HG02885 (cell line): ENCODE measurements at regions not wholly inside any gene's neighbourhood (a gene's known extent, or its start where the extent isn't known, plus 50 kb on each side); places are given as distances from the start of the nearest gene placed in this dataset.

ENCODE experiments used
- ATAC-seq: cut with Tn5 transposase; IDR thresholded peaks from one replicate; pipeline ENCODE4 v1.9.1; 2021; ENCODE audit warnings: mild to moderate bottlenecking; ENCODE audit not compliant: unreplicated experiment, poor library complexity

DNA sequence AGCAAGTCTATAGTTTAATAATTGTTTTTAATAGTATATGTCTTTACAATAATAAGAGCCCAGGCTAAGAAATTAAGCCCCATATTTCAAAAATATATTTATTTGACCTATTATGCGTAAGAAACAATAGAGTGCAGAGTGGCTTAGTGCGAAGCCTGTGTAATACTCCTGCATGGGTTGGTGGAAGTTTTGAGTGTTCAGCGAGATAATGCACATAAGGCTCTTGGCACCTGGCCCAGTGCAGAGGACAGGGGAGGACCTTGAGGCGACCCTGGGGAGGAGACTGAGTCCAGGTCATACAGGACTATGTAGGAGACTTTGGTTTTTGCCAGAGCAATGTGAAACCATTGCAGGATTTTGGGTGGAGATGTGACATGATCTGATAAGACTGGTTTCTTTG lies 132.4 kb upstream of the ST6GAL2 start:
- no peak for ATAC-seq

DNA sequence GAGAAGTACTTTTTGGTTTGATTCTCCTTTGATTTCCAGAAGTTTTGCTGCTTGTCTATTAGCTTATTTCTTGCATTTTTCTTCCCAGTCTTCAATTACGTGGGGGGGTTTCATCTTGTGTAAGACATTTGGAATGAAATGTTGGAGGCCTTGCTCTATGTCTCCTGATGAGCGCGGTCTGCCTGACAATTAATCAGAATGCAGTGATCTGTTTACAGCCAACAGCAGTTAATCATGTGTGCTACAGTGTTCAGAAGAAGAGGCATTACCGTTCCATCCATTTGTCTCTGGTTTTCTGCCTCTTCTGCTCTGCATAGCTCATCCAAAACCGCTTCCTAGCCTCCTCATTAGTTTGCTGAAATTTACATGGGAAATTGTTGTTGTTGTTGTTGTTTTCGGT lies 134.4 kb upstream of the ST6GAL2 start:
- ATAC-seq = no peak

DNA sequence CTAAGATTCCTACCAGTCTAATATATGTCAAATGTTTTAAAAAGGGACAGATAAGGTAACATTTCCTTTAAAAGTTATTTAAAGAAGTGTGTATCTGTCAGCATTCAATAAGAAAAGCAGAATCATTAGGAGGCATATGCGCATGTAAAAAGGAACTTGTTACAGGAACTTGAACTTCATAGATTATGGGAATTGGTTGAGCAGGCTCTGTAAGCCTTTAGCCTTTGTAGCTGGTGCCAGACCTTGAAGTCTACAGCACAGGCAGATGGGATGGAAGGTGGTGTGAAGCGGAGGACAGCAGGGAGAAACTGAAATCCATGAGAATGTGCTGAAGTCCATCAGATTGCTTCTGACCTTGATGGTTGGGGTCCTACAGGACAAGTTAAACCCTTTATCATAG lies 138.3 kb upstream of the ST6GAL2 start:
- ATAC-seq = no peak

DNA sequence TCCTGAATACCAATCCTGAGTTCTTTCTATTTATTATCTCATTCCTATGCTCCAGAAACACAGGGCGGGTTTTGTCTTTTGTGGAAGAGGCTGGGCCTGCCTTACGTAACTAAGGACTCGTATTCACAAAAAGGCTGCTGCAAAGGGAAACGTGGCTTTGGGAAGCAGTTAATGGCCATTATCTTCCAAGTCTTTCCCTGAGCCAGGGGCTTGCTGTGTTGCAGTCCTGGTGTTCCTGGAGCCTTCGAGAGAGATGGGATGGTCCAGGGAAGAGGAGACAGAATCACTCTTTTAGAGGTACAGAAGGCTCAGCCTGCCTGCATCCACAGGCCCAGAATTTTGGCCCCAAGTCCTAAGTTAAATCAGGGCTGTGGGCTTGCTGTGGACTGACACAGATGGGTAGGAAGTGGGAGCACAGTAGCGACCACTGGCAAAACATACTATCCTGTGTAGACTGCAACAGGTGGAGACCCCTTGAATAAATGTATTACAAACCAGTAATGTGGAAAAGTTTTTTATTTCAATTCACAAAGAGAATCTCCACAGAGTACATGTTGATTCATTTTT lies 139.4 kb upstream of the ST6GAL2 start:
- no peak for ATAC-seq

DNA sequence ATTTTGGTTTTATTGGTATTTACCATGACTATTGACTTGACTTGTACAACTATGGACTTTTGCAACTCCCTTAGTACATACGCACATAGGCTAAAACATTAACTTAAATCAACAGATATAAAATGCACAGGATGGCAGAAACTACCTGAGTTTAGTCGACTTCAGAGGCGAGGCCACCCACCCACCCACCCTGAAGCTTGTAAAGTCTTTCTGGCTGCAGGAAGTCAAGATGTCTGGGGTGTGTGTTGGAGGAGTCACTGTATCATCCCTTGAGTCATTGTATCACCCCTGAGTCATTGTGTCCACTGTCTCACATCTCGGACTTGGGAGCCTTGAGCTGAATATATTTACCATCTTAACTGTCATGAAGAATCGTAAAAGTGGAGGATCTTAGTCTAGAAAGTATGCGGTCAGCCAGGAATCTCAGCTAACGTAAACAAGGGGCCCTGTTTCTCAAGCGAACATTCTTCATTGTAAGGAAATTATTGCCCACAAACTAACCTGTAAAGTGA lies 140.0 kb upstream of the ST6GAL2 start:
- ATAC-seq = no peak

DNA sequence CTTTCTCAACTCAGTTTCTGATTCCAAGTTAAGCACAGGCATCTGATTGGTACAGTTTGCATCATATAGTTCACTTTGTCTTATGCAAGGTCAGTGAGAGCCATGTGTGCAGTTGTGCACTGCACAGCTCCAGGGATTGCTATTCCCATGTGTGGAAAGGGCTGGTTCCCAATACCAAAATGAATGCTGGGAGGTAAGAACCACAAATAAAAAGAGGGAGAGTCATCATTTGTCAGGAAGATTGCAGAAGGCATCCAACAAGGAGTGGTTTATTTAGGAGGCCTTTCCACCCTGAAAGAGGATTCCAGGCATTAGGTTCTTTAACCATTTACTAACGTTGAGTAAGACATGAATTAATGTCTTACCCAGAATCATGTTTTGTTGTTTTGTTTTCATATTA lies 141.2 kb upstream of the ST6GAL2 start:
- no peak for ATAC-seq

DNA sequence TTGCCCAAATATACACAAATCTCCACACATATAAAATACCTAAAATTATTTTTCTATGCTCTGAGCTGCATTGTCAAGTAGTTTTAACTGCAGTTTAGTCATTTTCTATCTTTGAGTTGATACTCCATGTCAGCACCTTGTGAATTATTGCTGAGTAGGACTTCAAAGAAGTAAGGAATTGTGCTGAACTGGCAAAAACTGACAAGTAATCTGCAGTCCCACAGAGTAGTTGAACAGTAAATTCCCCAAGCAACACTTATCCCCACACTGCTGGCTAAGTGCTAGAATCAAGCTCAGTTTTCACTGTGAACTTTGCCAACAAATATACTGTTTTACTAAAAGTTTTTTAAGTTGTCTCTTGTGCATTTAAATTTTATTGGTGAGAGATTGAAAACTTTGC lies 141.8 kb upstream of the ST6GAL2 start:
- ATAC-seq = no peak

DNA sequence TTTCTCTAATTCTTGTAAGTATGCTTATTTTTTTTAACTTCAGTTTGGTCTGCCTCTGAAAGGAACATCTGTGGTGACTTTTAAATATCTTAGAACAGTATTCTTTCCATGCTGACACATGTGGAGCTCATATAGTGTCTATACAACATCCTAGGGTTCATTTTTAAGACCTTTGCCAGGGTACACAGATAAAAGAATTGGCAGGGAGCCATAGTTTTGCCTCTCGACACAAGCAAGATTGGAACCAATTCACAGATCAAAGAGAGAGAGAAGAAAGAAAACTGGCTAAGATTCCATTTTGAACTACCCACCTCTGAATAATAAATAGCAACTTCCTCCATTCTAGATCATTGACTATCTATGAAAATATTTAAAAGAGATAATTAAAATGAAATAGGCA lies 142.7 kb upstream of the ST6GAL2 start:
- no peak for ATAC-seq

DNA sequence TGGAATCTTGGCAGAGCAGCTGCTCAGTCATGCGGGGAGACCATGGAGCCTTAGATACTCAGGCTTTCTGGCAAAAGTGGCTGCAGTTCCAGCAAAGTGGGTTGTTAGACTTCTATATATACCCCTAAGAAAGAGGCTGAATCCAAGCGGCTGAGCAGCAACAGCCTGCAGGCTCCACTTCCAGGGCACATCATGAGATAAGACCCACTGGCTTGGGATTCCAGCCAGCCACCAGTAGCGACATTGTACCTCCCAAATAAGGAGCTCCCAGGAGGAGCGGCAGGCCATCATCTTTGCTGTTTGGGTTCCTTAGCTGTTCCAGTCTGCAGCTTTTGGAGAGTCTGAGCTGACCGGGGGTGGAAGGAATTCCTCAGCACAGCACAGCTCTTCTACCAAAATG lies 150.3 kb upstream of the ST6GAL2 start:
- ATAC-seq = no peak

DNA sequence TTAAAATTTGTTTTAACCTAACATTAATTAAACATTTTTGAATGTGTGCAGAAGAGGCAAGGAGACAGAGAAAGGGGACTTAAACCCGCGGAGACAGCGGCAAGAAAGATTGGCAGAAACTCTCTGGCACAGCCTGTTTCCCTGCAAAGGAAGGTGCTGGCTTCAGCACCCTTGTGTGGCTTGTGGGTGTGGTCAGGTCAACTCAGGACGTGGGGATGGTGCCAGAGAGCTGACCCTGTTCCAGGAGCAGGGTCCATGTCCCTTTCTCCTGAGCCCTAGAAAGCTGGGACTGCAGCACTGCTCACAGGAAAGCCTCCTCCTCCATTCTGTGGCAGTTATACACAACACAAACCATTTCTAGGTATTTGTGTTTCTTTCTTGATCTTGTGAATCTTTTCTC lies 176.2 kb upstream of the ST6GAL2 start:
- no peak for ATAC-seq

DNA sequence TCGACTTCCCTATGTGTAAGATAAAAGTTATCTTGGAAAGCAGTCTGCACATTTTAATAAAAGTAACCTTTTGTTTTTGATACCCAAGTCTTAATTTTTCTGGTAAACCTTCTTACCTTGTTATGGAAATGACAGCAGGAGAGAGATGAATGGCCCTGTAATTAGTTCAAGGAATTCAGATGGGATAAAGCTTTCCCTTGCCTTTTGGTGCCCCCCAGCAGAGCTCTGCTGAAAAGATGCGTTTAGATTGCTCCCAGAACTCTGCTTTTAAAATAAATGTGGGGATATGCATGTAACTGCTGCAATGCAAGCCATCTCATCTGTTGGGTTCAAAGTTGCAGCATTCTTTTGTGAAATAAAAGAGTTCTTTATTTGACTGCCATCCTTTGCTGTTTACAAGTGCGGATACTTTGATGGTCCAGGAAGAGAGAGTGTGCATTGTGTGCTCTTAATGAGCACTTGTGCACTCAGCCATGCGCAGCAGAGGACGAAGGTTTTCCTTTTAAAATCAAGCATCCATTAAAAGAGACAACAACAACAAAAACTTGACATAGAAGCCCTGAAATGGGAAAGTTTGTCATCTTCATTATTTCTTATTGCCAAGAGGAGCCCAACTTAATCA lies 176.7 kb upstream of the ST6GAL2 start:
- no peak for ATAC-seq

DNA sequence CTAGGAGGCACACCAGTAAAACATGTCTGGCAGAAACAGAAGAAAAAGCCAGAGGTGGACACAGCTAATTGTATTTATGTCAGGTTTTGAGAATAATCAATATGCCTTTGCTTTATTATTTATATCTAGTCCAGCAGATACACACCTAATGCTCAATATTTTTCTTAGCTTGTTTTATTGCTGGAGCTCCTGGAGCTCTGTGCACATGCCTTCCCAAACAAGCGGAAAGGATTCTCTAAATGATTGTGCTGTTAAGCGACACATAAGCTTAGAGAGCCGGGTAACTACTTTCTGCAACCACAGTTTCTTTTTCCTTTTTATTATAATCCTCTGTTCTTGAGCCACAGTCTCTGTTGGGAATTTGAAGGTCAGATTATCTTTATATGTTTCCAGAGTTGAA lies 177.3 kb upstream of the ST6GAL2 start:
- no peak for ATAC-seq

DNA sequence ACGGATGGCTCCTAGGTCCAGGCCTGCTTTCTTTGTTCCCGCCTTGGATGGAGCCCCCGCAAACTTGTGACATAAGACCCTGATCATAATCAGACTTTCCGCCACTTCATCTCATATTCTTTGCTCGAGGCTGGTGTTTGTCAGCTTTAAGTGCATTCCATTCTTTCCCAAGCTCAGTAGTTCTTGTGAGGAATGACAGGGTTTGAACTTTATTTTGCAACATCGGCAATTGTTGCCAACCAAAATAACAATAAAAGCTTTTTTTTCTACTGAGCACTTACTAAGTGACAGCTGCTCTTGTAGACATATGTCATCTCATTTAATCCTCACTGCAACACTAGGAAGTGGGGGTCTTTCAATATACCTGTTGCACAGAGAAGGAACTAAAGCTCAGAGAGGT lies 178.8 kb upstream of the ST6GAL2 start:
- ATAC-seq = no peak

DNA sequence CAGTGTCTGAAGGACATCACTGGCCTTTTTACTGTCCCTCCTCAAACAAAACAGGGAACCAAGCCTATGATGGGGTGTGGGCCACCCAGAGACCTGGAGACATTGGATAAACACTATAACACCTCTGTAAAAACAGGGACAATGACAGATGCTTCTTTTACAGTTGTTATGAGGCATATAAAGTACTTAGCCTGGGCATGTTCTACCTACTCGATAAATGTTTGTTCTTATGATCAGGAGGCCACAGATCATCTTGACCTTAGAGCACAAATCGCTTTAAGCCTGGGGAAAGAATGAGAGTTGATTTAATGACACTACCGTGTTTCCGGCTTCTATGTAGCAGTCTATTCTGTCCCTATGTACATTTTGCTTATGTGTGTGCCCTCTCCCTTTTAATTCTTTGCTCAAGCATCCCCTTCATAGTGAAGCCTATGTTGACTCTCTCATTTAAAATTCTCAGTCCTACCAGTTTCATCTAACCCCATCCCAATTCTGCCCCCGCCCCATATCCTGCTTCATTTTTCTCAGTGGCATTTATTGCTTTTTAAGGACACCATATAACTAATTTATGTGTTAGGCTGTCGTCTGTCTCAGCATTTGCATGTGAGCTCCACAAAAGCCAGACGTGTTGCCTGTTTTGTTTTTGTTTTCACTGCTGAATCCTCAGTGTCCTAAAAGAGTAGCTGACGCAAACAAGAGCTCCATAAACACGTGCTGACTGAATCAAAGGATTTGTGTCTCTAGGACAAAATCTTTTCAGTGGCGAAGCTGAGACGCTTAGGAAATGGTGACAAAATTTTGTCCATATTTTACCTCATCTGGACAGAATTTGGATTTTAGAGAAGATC lies 182.3 kb upstream of the ST6GAL2 start:
- no peak for ATAC-seq

DNA sequence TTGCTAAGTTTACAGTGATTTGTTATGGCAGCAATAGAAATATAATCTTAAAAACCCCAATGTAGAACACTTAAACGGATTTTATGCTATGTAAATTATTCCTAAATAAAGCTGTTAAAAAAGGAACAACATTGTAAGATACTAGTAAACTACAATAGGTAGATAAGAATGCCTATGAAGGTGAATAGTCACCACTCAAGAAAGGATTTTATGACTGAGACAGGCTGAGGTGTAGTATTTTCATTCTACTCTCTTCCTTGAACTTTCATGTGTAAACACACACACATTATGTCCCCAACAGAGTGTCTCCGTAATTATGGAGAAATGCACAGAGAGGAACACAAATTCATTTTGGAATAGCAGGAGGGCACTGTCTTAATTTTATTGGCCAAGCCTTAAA lies 183.9 kb upstream of the ST6GAL2 start:
- no peak for ATAC-seq

DNA sequence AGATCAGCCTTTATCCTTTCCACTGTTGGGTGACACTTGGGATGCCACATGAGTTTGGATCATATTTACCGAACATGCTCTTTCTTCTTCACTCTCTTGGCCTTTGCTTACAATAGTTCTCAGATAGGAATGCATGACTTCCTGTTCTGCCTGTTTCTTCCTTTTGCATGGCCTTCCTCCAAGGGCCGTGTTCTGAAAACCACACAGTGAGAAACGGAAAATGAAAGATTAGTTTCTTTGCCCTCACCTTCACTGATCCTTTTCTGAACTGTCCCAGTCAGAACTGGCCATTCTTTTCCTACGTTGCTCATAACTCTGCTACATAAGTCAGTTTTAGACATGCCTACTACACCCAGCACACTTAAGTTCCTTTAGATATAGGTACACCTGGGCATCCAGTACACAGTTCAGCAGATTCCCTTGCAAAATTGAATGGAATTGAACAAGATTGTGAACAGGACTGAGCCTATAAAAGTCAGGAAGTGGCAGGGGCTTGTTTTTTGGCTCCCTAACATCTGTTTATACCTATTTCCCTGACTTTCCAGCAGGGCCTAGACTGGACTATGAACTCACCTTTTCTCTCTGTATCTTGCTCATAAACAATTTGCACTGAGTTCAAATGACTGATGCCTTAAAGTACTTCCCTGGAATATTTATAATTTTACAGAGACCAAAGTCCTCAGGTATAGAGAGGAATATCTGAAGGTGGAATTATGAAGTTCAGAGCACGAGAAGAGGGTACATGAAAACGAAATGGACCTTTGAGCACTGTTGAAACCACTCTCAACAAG lies 186.4 kb upstream of the ST6GAL2 start:
- no peak for ATAC-seq

DNA sequence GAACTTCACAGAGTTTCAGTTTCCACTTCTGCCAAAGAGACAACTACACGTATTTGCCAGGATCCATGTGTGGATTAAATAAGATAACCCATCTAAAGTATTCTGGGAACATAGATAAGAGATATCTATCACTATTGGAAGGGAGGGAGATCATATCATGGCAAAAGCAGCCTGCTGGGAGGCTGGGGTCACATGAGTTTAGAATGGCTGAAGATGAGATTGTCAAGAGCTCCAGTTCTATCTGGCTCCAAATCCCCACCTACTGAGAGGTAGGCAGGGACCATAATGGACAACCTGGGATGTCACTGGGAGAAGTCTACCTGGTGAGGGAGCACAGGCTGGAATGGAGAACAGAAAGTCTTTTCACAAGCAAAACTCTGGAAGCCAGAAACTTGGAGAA lies 192.6 kb upstream of the ST6GAL2 start:
- ATAC-seq = no peak

DNA sequence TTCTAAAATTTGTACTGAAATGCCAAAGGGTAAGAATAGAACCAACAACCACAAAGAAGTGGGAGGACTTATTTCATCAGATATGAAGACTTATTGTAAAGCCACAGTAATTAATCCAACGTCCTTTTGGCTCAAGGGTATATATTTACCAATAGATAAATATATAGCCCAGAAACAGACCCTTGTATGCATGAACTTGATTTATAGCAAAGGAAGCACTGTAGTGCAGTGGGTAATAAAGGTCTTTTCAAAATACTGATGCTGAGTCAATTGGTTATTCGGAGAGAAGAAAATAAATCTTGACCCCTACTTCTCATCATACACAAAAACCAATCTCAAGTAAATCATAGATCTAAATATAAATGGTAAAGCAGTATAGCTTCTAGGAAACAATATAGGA lies 200.5 kb upstream of the ST6GAL2 start:
- ATAC-seq = no peak

DNA sequence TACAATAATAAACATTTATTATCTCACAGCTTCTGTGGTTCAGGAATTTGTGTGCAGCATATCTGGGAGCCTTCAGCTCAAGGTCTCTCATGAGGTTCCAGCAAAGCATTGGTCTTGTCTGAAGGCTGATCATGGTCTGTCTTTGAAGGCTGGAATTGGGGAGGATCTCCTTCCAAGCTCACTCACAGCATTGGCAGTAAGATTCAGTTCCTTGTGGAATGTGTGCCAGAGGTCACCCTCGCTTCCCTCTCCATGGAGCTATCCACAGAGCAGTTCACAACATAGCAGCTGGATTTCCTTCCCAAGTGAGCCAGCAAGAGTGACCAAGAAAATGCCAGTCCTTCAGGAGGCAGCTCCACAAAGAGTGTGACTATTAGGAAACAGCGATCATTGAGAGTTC lies 202.2 kb upstream of the ST6GAL2 start:
- ATAC-seq = no peak

DNA sequence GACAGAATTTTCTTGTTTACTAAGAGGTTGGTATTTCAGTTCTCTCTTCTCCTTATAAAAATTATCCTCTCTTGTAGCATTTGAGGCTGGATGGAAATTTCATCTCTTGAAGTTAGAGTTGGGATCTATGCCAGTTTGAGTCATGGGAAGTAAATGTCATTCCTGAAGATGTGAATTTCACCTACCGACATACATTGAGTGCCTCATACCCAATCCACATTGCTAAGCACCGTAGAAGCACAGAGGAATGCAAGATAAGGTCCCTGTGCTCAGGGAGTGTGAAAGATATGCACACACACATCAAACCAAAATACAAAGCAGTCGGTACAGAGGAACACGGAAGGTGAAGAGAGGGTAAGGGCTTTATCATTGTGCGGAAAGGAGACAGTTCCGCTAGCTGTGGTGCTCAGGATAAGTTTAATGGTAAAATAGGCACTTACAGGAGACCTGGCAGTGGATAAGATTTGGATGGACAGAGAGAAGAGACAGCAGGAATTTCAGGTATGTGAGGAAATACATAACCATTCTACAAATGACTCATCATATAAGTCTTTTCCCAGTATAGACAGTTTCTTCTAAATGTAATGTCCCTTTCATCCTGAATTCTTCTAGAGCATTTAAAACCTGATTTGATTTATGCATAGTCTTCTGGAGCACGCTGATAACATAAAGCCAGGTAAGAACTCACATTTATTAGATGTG lies 205.3 kb upstream of the ST6GAL2 start:
- no peak for ATAC-seq
